ENCODE measurements at regions not wholly inside any gene's neighbourhood (a gene's known extent, or its start where the extent isn't known, plus 50 kb on each side); places are given as distances from the start of the nearest gene placed in this dataset.

- Histone ChIP-seq H3K4me3 (ENCODE audit: low read depth, low read length) (no peak overlapping the region), H3K4me1 (no peaks in the 10 kb centered on the region), H2AFZ (no peak overlapping the region), H3K4me2 (ENCODE audit: low read length) (no peak overlapping the region), H3K79me2 (no peaks in the 10 kb centered on the region), H3K27ac (no peak overlapping the region), H3K36me3 (ENCODE audit: control insufficient read depth, insufficient read depth, low read length) (no peaks in the 10 kb centered on the region), H3K9ac (no peak overlapping the region), H3K9me3 (ENCODE audit: control insufficient read depth, low read length) (no peaks in the 10 kb centered on the region), H3K27me3 (ENCODE audit: control insufficient read depth, insufficient read depth, low read length) (no peaks in the 10 kb centered on the region)
- TF ChIP-seq CTCF (IDR thresholded peaks at IDR 0.05), result no peak
Measured at GRCh38 chr1:230002164-230002803, 64.8 kb upstream of the GALNT2 start.

GRCh38 chr1:230003409-230003808 lies 63.6 kb upstream of the GALNT2 start:
- no peak for TF ChIP-seq CTCF (IDR thresholded peaks at IDR 0.05)
- H3K9me3 ChIP-seq (ENCODE audit: control insufficient read depth, low read length), result no peaks in the 10 kb centered on the region
- no peak overlapping the region for H3K27ac ChIP-seq
- H3K9ac ChIP-seq, result no peak overlapping the region
- H3K4me2 ChIP-seq (ENCODE audit: low read length), result no peak overlapping the region
- H3K79me2 ChIP-seq, result no peaks in the 10 kb centered on the region
- H3K27me3 ChIP-seq (ENCODE audit: control insufficient read depth, insufficient read depth, low read length), result no peaks in the 10 kb centered on the region
- H3K36me3 ChIP-seq (ENCODE audit: control insufficient read depth, insufficient read depth, low read length), result no peaks in the 10 kb centered on the region
- no peak overlapping the region for H2AFZ ChIP-seq
- no peaks in the 10 kb centered on the region for H3K4me1 ChIP-seq
- H3K4me3 ChIP-seq (ENCODE audit: low read depth, low read length), result no peak overlapping the region

GRCh38 chr1:230005040-230005439 lies 62.0 kb upstream of the GALNT2 start:
- Histone ChIP-seq H3K27me3 (ENCODE audit: control insufficient read depth, insufficient read depth, low read length) (no peaks in the 10 kb centered on the region), H3K27ac (no peak overlapping the region), H3K4me2 (ENCODE audit: low read length) (no peak overlapping the region), H3K79me2 (no peaks in the 10 kb centered on the region), H2AFZ (no peak overlapping the region), H3K9ac (no peak overlapping the region), H3K4me3 (ENCODE audit: low read depth, low read length) (no peak overlapping the region), H3K9me3 (ENCODE audit: control insufficient read depth, low read length) (no peaks in the 10 kb centered on the region), H3K4me1 (no peaks in the 10 kb centered on the region), H3K36me3 (ENCODE audit: control insufficient read depth, insufficient read depth, low read length) (no peaks in the 10 kb centered on the region)
- TF ChIP-seq CTCF (IDR thresholded peaks at IDR 0.05), result no peak

- Histone ChIP-seq H3K4me3 (ENCODE audit: low read depth, low read length) (no peak overlapping the region), H3K27me3 (ENCODE audit: control insufficient read depth, insufficient read depth, low read length) (no peaks in the 10 kb centered on the region), H3K9me3 (ENCODE audit: control insufficient read depth, low read length) (no peaks in the 10 kb centered on the region), H3K4me2 (ENCODE audit: low read length) (no peak overlapping the region), H3K27ac (no peak overlapping the region), H3K4me1 (no peaks in the 10 kb centered on the region), H3K36me3 (ENCODE audit: control insufficient read depth, insufficient read depth, low read length) (no peaks in the 10 kb centered on the region), H2AFZ (no peak overlapping the region), H3K79me2 (no peaks in the 10 kb centered on the region), H3K9ac (no peak overlapping the region)
- TF ChIP-seq CTCF (IDR thresholded peaks at IDR 0.05), result no peak
Measured at GRCh38 chr1:230008721-230009120, 58.3 kb upstream of the GALNT2 start.

DNA sequence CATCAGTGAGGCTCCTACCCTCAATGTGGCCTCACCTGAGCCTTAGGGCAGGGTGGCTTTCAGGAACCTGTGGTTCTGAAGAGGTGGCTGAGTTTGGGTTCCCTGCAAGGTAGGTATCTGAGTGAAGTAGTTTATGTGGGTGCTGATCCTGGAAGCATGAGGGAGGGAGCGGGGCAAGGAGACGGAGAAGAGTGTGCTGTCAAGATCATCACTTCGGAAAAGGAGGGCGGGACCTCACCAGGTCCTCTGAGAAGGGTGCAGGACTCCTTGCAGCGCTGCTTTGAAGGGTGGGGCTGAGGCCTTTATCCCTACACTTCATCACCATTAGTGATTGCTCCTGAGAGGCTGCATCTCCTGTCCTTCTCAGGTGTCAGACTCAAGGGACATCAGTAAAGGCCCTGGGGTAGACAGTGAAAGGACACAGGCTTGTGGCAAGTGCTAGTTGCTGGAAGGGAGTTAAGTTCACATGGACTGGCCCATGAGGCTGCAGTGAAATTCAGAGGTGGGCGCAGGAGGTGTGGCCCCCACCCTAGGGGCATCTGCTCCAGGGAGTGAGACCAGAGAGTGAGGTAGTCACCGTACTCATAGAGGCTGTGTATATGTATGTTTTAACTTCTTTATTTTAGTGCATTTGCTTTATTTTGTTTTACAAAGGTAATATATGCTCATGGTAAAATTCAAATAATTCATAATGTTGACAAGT lies 57.3 kb upstream of the GALNT2 start:
- Histone ChIP-seq H2AFZ (no peak overlapping the region), H3K9ac (no peak overlapping the region), H3K79me2 (no peaks in the 10 kb centered on the region), H3K36me3 (ENCODE audit: control insufficient read depth, insufficient read depth, low read length) (no peaks in the 10 kb centered on the region), H3K27me3 (ENCODE audit: control insufficient read depth, insufficient read depth, low read length) (no peaks in the 10 kb centered on the region), H3K27ac (no peak overlapping the region), H3K4me3 (ENCODE audit: low read depth, low read length) (no peak overlapping the region), H3K4me2 (ENCODE audit: low read length) (no peak overlapping the region), H3K9me3 (ENCODE audit: control insufficient read depth, low read length) (no peaks in the 10 kb centered on the region), H3K4me1 (no peaks in the 10 kb centered on the region)
- TF ChIP-seq CTCF (IDR thresholded peaks at IDR 0.05), result no peak

Data from parathyroid adenoma (tissue), 2 donors.